Lower leg skin (tissue), 3 donors: ENCODE measurements at regions not wholly inside any gene's neighbourhood (a gene's known extent, or its start where the extent isn't known, plus 50 kb on each side); places are given as distances from the start of the nearest gene placed in this dataset.

Experiments
- POLR2A ChIP-seq, 2 donors: fragments of 450-650 bp; IDR thresholded peaks; one replicate each; pipeline ENCODE4 v1.6.1; 2016 to 2017; ENCODE audit warnings: antibody characterized with exemption in 2 of 2, mild to moderate bottlenecking in 1 of 2, moderate library complexity in 1 of 2
- TF ChIP-seq, protein P1 (sequence below), 3 donors: fragments of 450-650 bp; IDR thresholded peaks; one replicate each; pipeline ENCODE4 v1.5.1; 2016; ENCODE audit warnings: antibody characterized with exemption in 3 of 3, mild to moderate bottlenecking in 3 of 3, moderate library complexity in 2 of 3

DNA sequence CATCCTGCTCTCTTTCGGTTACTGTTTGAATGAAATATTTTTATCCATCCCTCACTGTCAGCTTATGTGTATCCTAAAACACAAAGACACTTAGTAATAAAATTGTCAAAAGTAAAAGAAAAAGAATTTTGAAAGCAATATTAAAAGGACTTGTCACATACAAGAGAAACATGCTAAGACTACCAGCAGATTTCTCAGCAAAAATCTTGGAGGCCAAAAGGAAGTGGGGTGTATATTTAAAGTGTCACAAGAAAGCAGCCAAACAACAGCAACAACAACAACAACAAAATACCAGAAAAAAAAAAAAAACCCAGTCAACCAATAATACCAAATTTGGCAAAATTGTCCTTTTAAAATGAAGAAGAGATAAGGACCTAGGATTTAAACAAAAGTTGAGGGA lies 678.7 kb upstream of the TYRP1 start:
- TF ChIP-seq, protein P1, sequence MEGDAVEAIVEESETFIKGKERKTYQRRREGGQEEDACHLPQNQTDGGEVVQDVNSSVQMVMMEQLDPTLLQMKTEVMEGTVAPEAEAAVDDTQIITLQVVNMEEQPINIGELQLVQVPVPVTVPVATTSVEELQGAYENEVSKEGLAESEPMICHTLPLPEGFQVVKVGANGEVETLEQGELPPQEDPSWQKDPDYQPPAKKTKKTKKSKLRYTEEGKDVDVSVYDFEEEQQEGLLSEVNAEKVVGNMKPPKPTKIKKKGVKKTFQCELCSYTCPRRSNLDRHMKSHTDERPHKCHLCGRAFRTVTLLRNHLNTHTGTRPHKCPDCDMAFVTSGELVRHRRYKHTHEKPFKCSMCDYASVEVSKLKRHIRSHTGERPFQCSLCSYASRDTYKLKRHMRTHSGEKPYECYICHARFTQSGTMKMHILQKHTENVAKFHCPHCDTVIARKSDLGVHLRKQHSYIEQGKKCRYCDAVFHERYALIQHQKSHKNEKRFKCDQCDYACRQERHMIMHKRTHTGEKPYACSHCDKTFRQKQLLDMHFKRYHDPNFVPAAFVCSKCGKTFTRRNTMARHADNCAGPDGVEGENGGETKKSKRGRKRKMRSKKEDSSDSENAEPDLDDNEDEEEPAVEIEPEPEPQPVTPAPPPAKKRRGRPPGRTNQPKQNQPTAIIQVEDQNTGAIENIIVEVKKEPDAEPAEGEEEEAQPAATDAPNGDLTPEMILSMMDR (IDR thresholded peaks at IDR 0.05): no peak
- TF ChIP-seq POLR2A (IDR thresholded peaks at IDR 0.05): no peak
